Left ventricle myocardium inferior (tissue), 1 donor: ENCODE measurements at regions not wholly inside any gene's neighbourhood (a gene's known extent, or its start where the extent isn't known, plus 50 kb on each side); places are given as distances from the start of the nearest gene placed in this dataset.

Experiments used
- DNase-seq: peaks from one replicate; pipeline ENCODE4 v3.0.0-alpha.2; 2020
- H3K27ac ChIP-seq: fragments of 200-600 bp; replicated peaks from 2 replicates; pipeline ENCODE4 v1.8.0; 2021
- H3K27me3 ChIP-seq: fragments of 200-600 bp; 2 replicates; pipeline ENCODE4 v1.8.0; 2021; ENCODE audit warnings: low read depth
- H3K36me3 ChIP-seq: fragments of 200-600 bp; 2 replicates; pipeline ENCODE4 v1.8.0; 2021
- H3K4me1 ChIP-seq: fragments of 200-600 bp; 2 replicates; pipeline ENCODE4 v1.8.0; 2021
- H3K4me3 ChIP-seq: fragments of 200-600 bp; 2 replicates; pipeline ENCODE4 v1.8.0; 2021; ENCODE audit warnings: mild to moderate bottlenecking, moderate library complexity
- H3K9me3 ChIP-seq: fragments of 200-600 bp; replicated peaks from 2 replicates; pipeline ENCODE4 v1.8.0; 2021
- CTCF ChIP-seq: fragments of 200-600 bp; IDR thresholded peaks from 2 replicates; pipeline ENCODE4 v1.8.0; 2021; ENCODE audit warnings: antibody characterized with exemption, mild to moderate bottlenecking, borderline replicate concordance
- intact Hi-C: fragments of 100-400 bp; cut with micrococcal nuclease; formaldehyde crosslinking; loops from one replicate; pipeline ENCODE4 v1.11.0; 2022
- donor health status: DM: no; HTN: yes; CAD: no; lungs with severe emphysema.

GRCh38 chr7:41252957-41253356, 449.9 kb downstream of the INHBA start:
- intact Hi-C loops: no loop called here
- no peaks in the 10 kb centered on the region for H3K4me1 ChIP-seq
- no peak overlapping the region for H3K27ac ChIP-seq
- H3K36me3 ChIP-seq: no peaks in the 10 kb centered on the region
- H3K9me3 ChIP-seq: no peaks in the 10 kb centered on the region
- no peak for DNase-seq
- no peak overlapping the region for H3K4me3 ChIP-seq
- no peaks in the 10 kb centered on the region for H3K27me3 ChIP-seq
- no peak for TF ChIP-seq CTCF

- H3K4me3 ChIP-seq: no peak overlapping the region
- H3K9me3 ChIP-seq: no peaks in the 10 kb centered on the region
- H3K27me3 ChIP-seq: no peaks in the 10 kb centered on the region
- intact Hi-C loops: no loop called here
- no peak for TF ChIP-seq CTCF
- H3K36me3 ChIP-seq: no peaks in the 10 kb centered on the region
- H3K4me1 ChIP-seq: no peaks in the 10 kb centered on the region
- no peak overlapping the region for H3K27ac ChIP-seq
- no peak for DNase-seq
Measured at GRCh38 chr7:41252551-41252950, 450.3 kb downstream of the INHBA start.

GRCh38 chr7:41247143-41247865, 455.6 kb downstream of the INHBA start:
- Histone ChIP-seq H3K27ac (no peak overlapping the region), H3K4me3 (no peak overlapping the region), H3K27me3 (no peaks in the 10 kb centered on the region), H3K9me3 (no peaks in the 10 kb centered on the region), H3K36me3 (no peaks in the 10 kb centered on the region), H3K4me1 (no peaks in the 10 kb centered on the region)
- intact Hi-C loops: no loop called here
- TF ChIP-seq CTCF: no peak
- DNase-seq: no peak

- no peaks in the 10 kb centered on the region for H3K36me3 ChIP-seq
- no peak overlapping the region for H3K27ac ChIP-seq
- no peaks in the 10 kb centered on the region for H3K4me1 ChIP-seq
- no peak for TF ChIP-seq CTCF
- H3K9me3 ChIP-seq: no peaks in the 10 kb centered on the region
- H3K4me3 ChIP-seq: no peak overlapping the region
- DNase-seq: no peak
- no peaks in the 10 kb centered on the region for H3K27me3 ChIP-seq
- intact Hi-C loops: no loop called here
Measured at GRCh38 chr7:41245916-41246315, 457.0 kb downstream of the INHBA start.

- Histone ChIP-seq H3K4me3 (no peak overlapping the region), H3K9me3 (no peaks in the 10 kb centered on the region), H3K27ac (no peak overlapping the region), H3K4me1 (no peaks in the 10 kb centered on the region), H3K36me3 (no peaks in the 10 kb centered on the region), H3K27me3 (no peaks in the 10 kb centered on the region)
- DNase-seq: no peak
- intact Hi-C loops: no loop called here
- no peak for TF ChIP-seq CTCF
Measured at GRCh38 chr7:41244246-41244645, 458.6 kb downstream of the INHBA start.
